NCI-H2081 treated with DMSO at 0.1 percent for 48 hours (cell line): ENCODE measurements at regions not wholly inside any gene's neighbourhood (a gene's known extent, or its start where the extent isn't known, plus 50 kb on each side); places are given as distances from the start of the nearest gene placed in this dataset.

Experiments used
- DNase-seq: peaks from one replicate; lab custom pipeline; 2025; lab: John Stamatoyannopoulos, UW

DNA sequence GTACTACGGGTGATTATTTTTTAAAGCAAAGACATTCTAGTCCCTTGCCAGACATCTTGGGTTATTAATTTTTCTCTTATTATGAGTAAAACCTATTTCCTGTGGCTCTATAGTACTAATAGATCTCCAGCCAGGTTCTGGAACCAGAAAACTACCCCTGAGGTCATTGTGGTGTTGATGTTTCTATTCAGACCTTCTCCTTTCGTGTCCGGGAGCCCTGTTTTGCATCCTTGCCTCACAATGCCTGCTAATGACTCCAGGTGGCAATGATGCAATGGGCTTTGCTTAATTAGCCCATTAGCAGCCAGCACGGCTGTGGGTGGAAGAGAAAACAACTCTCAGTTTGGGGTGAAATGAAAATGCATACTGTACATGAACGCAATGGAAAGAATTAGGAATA is 62.9 kb upstream of the ARG1 start:
- no peak for DNase-seq

GRCh38 chr6:131510591-131510990 is 62.4 kb upstream of the ARG1 start:
- no peak for DNase-seq

GRCh38 chr6:131519670-131520436 is 53.2 kb upstream of the ARG1 start:
- DNase-seq: no peak
